Epithelial cell of proximal tubule (primary cell): ENCODE measurements at regions not wholly inside any gene's neighbourhood (a gene's known extent, or its start where the extent isn't known, plus 50 kb on each side); places are given as distances from the start of the nearest gene placed in this dataset.

ENCODE experiments used
- DNase-seq: peaks from one replicate; pipeline ENCODE4 v3.0.0-alpha.2; 2011; ENCODE audit warnings: low read depth
- H3K4me3 ChIP-seq: 2 replicates; pipeline ENCODE4 v1.5.1; 2011; ENCODE audit warnings: low read depth, mild to moderate bottlenecking, low read length
- CTCF ChIP-seq: conservative IDR thresholded peaks from 2 replicates; pipeline ENCODE4 v1.5.1; 2012; ENCODE audit warnings: low read depth, mild to moderate bottlenecking, low read length

- DNase-seq: no peak
- H3K4me3 ChIP-seq: no peak overlapping the region
- no peak for TF ChIP-seq CTCF
Measured at GRCh38 chr10:121413951-121414350, 184.3 kb downstream of the FGFR2 start.

- no peak overlapping the region for H3K4me3 ChIP-seq
- DNase-seq: no peak
- no peak for TF ChIP-seq CTCF
Measured at GRCh38 chr10:121414366-121415062, 183.7 kb downstream of the FGFR2 start.

- DNase-seq: no peak
- no peak overlapping the region for H3K4me3 ChIP-seq
- TF ChIP-seq CTCF: no peak
Measured at GRCh38 chr10:121415063-121415399, 183.2 kb downstream of the FGFR2 start.

- no peak for DNase-seq
- no peak for TF ChIP-seq CTCF
Measured at GRCh38 chr10:121416071-121416470, 182.2 kb downstream of the FGFR2 start.

GRCh38 chr10:121417298-121417697 lies 180.9 kb downstream of the FGFR2 start:
- DNase-seq: no peak
- H3K4me3 ChIP-seq: no peak overlapping the region
- TF ChIP-seq CTCF: no peak

More at GRCh38 chr10:121416071-121416470, 182.2 kb downstream of the FGFR2 start:
- no peak overlapping the region for H3K4me3 ChIP-seq

- no peak for TF ChIP-seq CTCF
- no peak overlapping the region for H3K4me3 ChIP-seq
- DNase-seq: peak; percentile 23
Measured at GRCh38 chr10:121418126-121418777, 180.0 kb downstream of the FGFR2 start.

- H3K4me3 ChIP-seq: no peak overlapping the region
- DNase-seq: no peak
- no peak for TF ChIP-seq CTCF
Measured at GRCh38 chr10:121420006-121420405, 178.2 kb downstream of the FGFR2 start.
